HEK293T (cell line): ENCODE measurements at regions not wholly inside any gene's neighbourhood (a gene's known extent, or its start where the extent isn't known, plus 50 kb on each side); places are given as distances from the start of the nearest gene placed in this dataset.

Source experiments
- BHLHE40 ChIP-seq: fragments of 450-650 bp; IDR thresholded peaks from 2 replicates; pipeline ENCODE4 v1.6.1; 2016; ENCODE audit warnings: mild to moderate bottlenecking, moderate library complexity, borderline replicate concordance
- FOXK2 ChIP-seq: fragments of 450-650 bp; IDR thresholded peaks from 2 replicates; pipeline ENCODE4 v1.6.1; 2016; ENCODE audit warnings: mild to moderate bottlenecking
- FOXM1 ChIP-seq: fragments of 450-650 bp; IDR thresholded peaks from 2 replicates; pipeline ENCODE4 v1.6.1; 2017; ENCODE audit warnings: mild to moderate bottlenecking, borderline replicate concordance
- HDGF ChIP-seq: fragments of 450-650 bp; IDR thresholded peaks from 2 replicates; pipeline ENCODE4 v1.6.1; 2017; ENCODE audit warnings: antibody characterized with exemption, borderline replicate concordance
- SP1 ChIP-seq: fragments of 450-650 bp; IDR thresholded peaks from 2 replicates; pipeline ENCODE4 v1.6.1; 2017
- ZNF384 ChIP-seq: fragments of 450-650 bp; IDR thresholded peaks from 2 replicates; pipeline ENCODE4 v1.6.1; 2016

- TF ChIP-seq BHLHE40 (no peak), SP1 (no peak), ZNF384 (no peak), FOXK2 (no peak), HDGF (no peak), FOXM1 (no peak)
Measured at GRCh38 chr20:29325304-29325640, 1932.2 kb upstream of the DEFB115 start.
